Fibroblast of skin of right quadriceps (primary cell): ENCODE measurements at regions not wholly inside any gene's neighbourhood (a gene's known extent, or its start where the extent isn't known, plus 50 kb on each side); places are given as distances from the start of the nearest gene placed in this dataset.
A peak's percentile ranks its signal among the peaks of the same experiment; 100 is the strongest.
"Not testable (repeated sequence)": the region's sequence is repeated elsewhere in the genome, so short reads cannot be mapped to it uniquely, and the experiment has no call there.

Experiments
- DNase-seq: peaks from one replicate; pipeline ENCODE4 v3.0.0-alpha.2; 2013

- DNase-seq: no peak
Observed at GRCh38 chr3:153567556-153567955, 405.5 kb downstream of the RAP2B start.

GRCh38 chr3:153570481-153570880 lies 408.5 kb downstream of the RAP2B start:
- not testable (repeated sequence) for DNase-seq

- DNase-seq: no peak
Observed at GRCh38 chr3:153572165-153572564, 410.1 kb downstream of the RAP2B start.

- DNase-seq: no peak
Observed at GRCh38 chr3:153572654-153573053, 410.6 kb downstream of the RAP2B start.

DNA sequence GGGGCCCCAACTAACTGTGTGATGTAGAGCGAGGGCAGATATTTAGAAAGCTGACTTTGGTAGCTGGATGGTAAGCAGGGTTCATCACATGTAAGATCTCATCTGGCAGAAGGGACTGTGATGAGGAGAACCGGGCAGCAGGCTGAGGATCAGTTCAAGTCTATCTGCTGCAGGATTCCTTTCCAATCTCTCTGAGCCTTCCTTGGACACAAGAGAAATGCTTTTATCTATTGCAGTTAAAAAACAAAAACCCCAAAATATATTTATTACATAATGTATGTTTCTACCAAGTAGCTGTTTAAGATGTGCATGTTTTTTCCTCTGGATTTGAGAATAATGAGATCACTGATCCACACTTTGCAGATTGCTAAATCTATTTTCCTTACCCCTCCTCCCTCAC lies 411.5 kb downstream of the RAP2B start:
- no peak for DNase-seq

DNA sequence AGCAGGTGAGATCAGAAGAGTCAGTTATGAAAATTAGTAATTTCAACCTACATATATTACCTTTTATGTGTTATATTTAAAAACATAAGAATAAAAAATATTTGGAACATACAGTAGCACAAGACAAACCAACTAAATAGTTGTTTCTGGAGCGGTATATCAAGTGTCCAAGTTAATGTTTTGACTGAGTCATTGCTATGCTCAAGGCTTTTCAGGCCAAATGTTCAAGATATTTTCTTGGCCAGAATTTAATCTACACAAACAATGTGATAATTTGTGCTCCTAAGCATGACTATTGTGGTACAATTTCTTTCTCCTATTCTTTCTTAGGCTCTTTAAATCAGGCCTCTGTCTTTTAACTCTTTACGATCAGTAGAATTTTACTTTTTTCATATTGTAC lies 412.4 kb downstream of the RAP2B start:
- DNase-seq: no peak

- DNase-seq: no peak
Observed at GRCh38 chr3:153577059-153577736, 415.2 kb downstream of the RAP2B start.

GRCh38 chr3:153578046-153578445 lies 416.0 kb downstream of the RAP2B start:
- DNase-seq: no peak

DNA sequence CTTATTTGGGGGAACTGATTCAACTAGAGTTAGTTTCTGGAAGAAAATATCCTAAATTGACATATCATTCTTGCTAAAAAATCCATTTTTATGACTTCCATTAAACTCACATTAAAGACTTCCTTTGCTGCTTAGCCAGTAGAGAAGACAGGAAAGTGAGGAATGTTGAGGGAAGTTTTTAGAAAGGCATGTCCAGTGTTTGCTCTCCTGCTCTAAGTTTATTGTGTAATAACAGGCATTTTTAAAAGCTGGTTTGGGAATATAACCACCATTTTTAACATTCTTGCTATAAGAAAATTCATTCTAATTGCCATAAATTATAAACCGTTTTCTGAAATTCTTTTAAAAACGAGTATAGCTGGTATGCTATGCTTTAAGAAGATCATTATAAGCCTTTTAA lies 428.0 kb downstream of the RAP2B start:
- peak; percentile 51 for DNase-seq

DNA sequence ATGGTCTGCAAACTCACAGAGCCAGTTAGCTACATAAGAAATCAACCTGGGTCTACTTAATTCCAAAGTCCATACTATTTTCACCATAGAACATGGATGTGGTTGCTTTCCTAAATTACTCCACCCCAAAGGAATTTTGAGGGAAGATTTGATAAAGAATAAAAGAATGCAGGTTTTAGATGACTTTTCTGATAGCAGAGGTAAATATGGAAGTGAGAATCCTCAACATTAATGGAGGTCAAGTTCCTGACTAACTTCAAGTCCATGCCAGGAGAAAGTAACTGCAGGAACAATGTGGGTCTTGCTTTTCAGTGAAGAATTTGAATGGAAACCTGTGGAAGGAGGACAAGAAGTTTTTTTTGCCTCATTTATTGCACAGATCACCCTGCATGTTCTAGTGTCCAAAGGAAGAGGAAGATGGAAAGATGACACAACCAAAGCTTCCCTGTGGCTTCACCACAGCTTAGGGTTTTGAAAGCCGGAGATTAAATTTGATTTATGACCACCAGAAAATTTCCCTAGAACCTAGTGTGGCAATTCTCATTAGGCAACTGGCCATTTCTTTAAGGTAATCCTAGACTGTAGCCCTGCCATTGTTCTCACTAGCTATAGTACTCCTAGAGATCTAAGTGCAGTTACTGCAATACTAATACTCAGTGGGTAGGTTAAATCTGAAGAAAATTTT lies 429.7 kb downstream of the RAP2B start:
- DNase-seq: peak; percentile 41

DNA sequence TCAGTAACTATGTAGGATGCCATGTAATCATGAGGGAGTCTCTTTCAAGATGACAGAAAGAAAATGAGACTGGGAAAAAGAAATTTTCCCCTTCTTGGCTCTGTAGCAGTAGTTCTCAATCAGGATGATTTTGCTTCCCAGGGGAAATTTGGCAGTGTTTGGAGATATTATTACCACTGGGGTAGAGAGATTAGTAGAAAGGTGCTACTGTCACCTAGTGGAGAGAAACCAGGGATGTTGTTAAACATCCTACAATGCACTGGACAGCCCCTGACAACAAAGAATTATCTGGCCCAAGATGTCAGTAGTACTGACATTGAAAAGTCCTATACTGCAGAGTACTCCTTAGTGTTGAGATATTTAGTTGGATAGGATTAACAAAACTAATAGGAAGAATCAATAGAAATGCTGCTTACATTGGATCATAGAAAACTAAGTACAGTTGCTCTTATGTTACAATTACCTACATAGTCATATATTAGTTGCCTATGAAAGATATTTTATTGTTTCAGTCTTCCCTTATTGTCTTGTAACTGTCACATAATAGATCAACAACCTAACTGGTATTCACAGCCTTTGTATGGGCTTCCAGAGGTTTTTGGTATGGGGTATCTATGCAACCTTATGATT lies 433.3 kb downstream of the RAP2B start:
- peak; percentile 48 for DNase-seq

GRCh38 chr3:153596401-153596800 lies 434.4 kb downstream of the RAP2B start:
- no peak for DNase-seq

DNA sequence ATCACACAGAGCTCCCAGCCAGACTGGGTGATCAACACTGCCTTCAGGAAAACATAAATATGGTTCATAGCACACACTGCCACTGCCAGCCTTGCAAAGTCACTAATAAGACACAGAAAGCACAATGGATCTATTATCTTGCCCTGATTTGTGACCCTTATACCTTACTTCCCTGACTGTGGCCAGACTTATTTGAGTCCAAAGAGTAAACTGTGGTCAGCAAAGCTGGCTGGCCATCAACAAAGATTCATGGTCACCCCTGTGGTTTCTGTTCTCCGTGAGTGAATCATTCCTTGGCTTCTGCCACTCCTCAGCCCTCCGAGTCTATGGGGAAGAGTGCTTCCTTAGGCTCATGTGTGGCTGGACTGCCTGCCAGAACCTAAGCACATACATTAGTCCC lies 437.7 kb downstream of the RAP2B start:
- peak; percentile 71 for DNase-seq

DNA sequence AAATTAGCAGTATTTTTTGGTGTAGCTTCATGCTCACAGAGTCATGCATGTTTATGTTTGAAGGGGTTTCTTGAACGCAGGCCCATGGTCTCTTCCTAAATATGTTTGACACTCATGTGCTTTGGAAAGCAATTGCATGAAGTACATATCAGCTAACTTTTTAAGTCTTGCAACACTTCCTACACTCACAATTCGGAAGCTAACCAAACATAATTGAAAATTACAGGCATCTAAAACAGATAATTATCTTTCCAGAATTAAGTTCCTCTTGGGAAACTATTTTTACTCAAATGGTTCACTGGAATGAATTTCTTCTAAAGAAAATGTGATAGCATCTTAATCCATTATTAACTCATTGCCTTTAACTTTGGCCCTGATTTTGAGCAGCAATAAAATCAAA lies 438.9 kb downstream of the RAP2B start:
- DNase-seq: no peak

DNA sequence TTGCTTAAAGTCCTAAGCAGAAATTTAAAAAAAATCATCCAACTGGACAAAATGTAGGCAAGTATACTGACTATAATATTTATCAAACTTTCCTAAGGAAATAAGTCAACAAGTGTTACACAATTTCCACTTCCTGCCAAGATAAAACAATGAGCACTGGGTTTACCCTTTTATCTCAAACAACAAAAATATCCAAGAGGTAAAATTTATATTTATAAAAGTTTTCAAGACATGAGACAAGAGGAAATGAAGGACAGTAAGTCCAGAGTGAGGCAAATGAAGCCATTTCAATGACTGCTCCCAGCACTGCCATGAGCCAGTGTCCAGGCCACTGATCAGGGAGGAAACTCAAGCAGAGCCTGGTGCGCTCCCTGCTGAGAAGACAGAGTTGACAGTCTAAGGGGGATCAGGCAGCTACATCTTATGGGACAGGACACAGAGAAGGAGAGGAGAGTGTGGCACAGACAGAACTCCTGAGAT lies 439.4 kb downstream of the RAP2B start:
- DNase-seq: no peak

GRCh38 chr3:153602801-153603200 lies 440.8 kb downstream of the RAP2B start:
- DNase-seq: no peak

DNA sequence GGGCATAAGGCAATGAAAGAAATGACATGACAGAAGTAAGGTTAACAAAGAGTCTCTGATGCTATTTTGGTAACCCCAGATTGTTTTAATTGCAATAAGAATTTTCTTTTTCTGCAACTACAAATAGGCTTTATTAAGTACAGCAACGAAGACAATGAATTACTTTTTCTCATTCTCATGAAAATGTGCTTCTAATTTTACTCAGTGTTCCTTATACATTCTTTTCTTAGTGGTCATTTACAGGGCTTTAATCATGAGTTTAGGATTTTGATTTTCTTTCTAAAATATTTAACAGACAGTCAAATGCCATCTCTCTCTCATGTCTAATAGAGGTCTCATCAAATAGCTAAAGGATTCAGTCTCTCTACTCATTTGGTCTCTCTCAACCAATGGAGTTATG lies 452.1 kb downstream of the RAP2B start:
- peak; percentile 59 for DNase-seq

- DNase-seq: peak; percentile 75
Observed at GRCh38 chr3:153614563-153614962, 452.5 kb downstream of the RAP2B start.

- DNase-seq: no peak
Observed at GRCh38 chr3:153615863-153616262, 453.8 kb downstream of the RAP2B start.

- DNase-seq: no peak
Observed at GRCh38 chr3:153617463-153617862, 455.4 kb downstream of the RAP2B start.

- DNase-seq: no peak
Observed at GRCh38 chr3:153618176-153618575, 456.1 kb downstream of the RAP2B start.

DNA sequence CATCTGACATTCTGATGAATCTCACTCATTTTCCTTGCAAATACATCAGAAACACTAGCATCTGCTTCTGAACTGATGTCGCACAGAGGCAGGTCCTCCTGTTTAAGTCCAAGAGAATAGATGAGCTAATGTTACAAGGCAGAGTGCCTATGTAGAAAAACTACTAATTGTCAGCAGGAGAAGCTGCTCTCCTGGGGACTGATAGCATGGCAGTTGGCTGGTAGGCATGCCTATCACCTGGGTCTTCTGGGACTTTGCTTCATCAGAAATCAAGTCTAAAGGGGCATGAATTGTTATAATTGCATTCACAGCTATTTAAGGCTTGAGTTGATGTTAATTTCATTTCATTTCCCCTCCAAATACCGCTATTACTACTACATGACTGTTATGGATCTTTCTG lies 457.2 kb downstream of the RAP2B start:
- no peak for DNase-seq

GRCh38 chr3:153621953-153622352 lies 459.9 kb downstream of the RAP2B start:
- no peak for DNase-seq

- no peak for DNase-seq
Observed at GRCh38 chr3:153623834-153624233, 461.8 kb downstream of the RAP2B start.
